Memory B cell (primary cell): ENCODE measurements at regions not wholly inside any gene's neighbourhood (a gene's known extent, or its start where the extent isn't known, plus 50 kb on each side); places are given as distances from the start of the nearest gene placed in this dataset.

ENCODE experiments used
- ATAC-seq: fragments of 150-1000 bp; cut with Tn5 transposase; 2 replicates; pipeline ENCODE4 v1.10.0; 2021; ENCODE audit warnings: low read depth, mild to moderate bottlenecking, moderate library complexity
- DNase-seq, 2 donors: peaks; one replicate each; pipeline ENCODE4 v3.0.0; 2022; ENCODE audit warnings: low spot score in 2 of 2
- H3K27ac Mint-ChIP-seq: one replicate; pipeline ENCODE4 v1.8.0; 2022; ENCODE audit warnings: mild to moderate bottlenecking, moderate library complexity, mixed read lengths
- H3K27me3 Mint-ChIP-seq: one replicate; pipeline ENCODE4 v1.8.0; 2022; ENCODE audit warnings: mixed read lengths
- H3K36me3 Mint-ChIP-seq: one replicate; pipeline ENCODE4 v1.8.0; 2022; ENCODE audit warnings: mild to moderate bottlenecking, mixed read lengths
- H3K4me1 Mint-ChIP-seq: one replicate; pipeline ENCODE4 v1.8.0; 2022; ENCODE audit warnings: mixed read lengths
- H3K4me3 Mint-ChIP-seq: one replicate; pipeline ENCODE4 v1.8.0; 2022; ENCODE audit warnings: mild to moderate bottlenecking, moderate library complexity, mixed read lengths
- H3K9me3 Mint-ChIP-seq: one replicate; pipeline ENCODE4 v1.8.0; 2022; ENCODE audit warnings: mixed read lengths

GRCh38 chr10:133035952-133036351 is 51.8 kb upstream of the ADGRA1 start:
- no peaks in the 10 kb centered on the region for H3K9me3 Mint-ChIP-seq
- no peaks in the 10 kb centered on the region for H3K4me1 Mint-ChIP-seq
- no peak overlapping the region for H3K4me3 Mint-ChIP-seq
- H3K27me3 Mint-ChIP-seq, result peaks cover 7% of the 10 kb centered on the region
- no peaks in the 10 kb centered on the region for H3K36me3 Mint-ChIP-seq
- no peak overlapping the region for H3K27ac Mint-ChIP-seq
- ATAC-seq (no peak), DNase-seq (no peak)

DNA sequence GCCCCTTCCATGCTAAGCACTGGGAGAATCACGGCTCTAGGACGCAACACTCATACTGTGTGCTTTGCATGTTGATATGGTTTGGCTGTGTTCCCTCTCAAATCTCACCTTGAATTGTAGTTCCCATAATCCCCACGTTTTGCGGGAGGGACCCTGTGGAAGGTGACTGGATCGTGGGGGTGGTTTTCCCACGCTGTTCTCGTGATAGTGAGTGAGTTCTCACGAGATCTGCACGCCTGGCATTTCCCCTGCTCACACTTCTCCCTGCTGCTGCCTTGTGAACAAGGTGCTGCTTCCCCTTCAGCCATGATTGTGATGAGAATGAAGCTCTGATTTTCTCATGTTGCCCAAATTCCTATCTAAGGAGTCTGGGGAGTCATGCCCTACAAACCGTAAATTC is 53.0 kb upstream of the ADGRA1 start:
- no peaks in the 10 kb centered on the region for H3K36me3 Mint-ChIP-seq
- no peaks in the 10 kb centered on the region for H3K9me3 Mint-ChIP-seq
- no peaks in the 10 kb centered on the region for H3K4me1 Mint-ChIP-seq
- H3K27ac Mint-ChIP-seq, result no peak overlapping the region
- H3K4me3 Mint-ChIP-seq, result no peak overlapping the region
- DNase-seq, result no peak
- ATAC-seq, result no peak
- peaks cover 7% of the 10 kb centered on the region for H3K27me3 Mint-ChIP-seq

DNA sequence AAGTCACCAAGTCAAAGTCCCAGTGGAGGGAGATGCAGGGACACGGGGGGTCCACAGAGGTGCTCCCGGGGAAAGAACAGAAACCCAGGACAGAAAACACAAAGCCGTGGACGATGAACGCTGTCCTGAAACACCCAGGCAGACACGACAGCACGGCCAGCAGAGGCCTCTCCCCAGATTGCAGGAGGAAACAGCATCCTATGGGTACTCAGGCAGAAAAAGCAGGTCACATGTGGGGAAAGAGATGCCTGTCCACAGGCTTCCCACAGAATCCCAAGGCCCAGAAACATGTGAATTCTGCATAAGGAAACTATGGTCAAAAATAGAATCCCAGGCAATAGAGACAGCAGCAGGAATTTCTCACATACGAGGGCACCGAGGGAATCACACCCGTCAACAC is 53.6 kb upstream of the ADGRA1 start:
- peaks cover 7% of the 10 kb centered on the region for H3K27me3 Mint-ChIP-seq

DNA sequence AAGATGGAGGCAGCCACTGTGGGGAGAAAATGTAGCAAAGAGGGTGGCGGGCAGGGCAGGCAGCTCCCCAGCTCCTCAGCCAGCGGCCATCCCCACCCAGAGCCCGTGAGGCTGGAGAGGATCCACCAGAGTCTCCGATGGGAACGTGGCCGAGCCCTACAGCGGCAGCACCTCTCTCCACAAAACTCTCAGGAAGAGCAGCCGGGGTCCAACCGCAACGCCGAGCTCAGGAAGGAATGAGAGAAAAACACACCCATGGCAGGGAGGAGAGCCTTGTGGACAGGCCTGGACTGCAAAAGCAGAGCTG is 54.0 kb upstream of the ADGRA1 start:
- H3K4me1 Mint-ChIP-seq, result no peaks in the 10 kb centered on the region

More for the DNA sequence above, 53.6 kb upstream of the ADGRA1 start:
- ATAC-seq (no peak), DNase-seq (no peak)
- H3K4me3 Mint-ChIP-seq, result no peak overlapping the region
- no peaks in the 10 kb centered on the region for H3K9me3 Mint-ChIP-seq
- no peaks in the 10 kb centered on the region for H3K36me3 Mint-ChIP-seq
- H3K4me1 Mint-ChIP-seq, result no peaks in the 10 kb centered on the region
- no peak overlapping the region for H3K27ac Mint-ChIP-seq

DNA sequence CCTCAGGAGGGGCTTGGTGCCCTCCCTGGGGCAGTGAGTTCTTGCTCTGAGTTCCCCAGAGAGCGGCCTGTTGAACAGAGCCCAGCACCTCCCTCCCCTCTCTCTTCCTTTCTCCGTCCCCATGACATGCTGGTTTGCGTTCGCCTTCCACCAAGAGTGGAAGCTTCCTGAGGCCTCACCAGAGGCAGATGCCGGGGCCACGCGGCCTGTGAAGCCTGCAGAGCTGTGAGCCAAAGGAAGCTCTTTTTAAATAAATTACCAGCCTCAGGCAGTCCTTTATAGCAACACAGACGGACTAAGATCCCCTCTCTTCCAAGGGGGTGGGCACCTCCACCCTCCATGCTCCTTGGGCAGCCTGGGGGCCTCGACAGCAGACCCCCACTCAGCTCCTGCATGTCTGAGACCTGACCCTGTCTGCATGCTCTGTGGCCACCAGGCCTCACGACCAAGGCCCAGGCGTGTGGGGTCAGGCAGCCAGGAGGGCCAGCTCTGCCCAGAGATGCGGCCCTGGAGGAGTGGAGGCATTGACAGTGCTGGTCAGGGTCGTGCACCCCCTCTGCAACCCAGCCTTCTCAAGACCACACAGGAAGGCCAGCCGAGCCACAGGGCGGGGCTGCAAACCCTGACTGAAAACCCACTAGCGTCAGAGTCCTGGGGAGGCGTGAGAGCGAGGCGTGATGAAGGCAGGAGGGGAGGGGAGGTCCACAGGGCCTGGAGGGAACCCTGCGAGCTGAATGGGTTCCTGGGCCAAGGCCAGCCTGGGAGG is 54.6 kb upstream of the ADGRA1 start:
- Mint-ChIP-seq H3K9me3 (peaks cover 1% of the 10 kb centered on the region), H3K4me3 (no peak overlapping the region), H3K27ac (no peak overlapping the region), H3K27me3 (peaks cover 10% of the 10 kb centered on the region), H3K4me1 (no peaks in the 10 kb centered on the region), H3K36me3 (peaks cover under 1% of the 10 kb centered on the region)
- DNase-seq (no peak), ATAC-seq (no peak)

More for the DNA sequence above, 54.0 kb upstream of the ADGRA1 start:
- no peak overlapping the region for H3K27ac Mint-ChIP-seq
- ATAC-seq, result no peak
- peaks cover 7% of the 10 kb centered on the region for H3K27me3 Mint-ChIP-seq
- no peak for DNase-seq
- no peaks in the 10 kb centered on the region for H3K9me3 Mint-ChIP-seq
- no peaks in the 10 kb centered on the region for H3K36me3 Mint-ChIP-seq
- H3K4me3 Mint-ChIP-seq, result no peak overlapping the region

DNA sequence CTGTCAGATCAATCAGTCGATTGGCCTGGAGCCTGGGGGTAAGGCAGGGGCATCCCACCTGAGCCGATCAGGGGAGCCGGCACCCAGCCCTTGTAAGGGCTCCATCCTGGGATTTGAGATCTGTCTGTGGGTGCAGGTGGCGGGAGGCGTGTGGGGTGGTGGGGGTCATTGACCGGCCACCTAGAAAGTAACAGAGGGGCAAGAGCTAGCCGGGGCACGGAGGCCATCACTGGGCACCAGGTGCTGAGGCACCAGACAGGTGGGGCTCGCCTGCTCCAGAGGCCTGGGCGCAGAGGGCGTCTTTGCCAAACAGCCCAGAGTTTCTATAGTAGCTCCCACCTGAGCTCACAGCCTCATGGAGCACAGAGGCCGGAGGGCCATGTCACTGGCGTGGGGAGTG is 55.5 kb upstream of the ADGRA1 start:
- no peaks in the 10 kb centered on the region for H3K4me1 Mint-ChIP-seq
- peaks cover 1% of the 10 kb centered on the region for H3K36me3 Mint-ChIP-seq
- peaks cover 2% of the 10 kb centered on the region for H3K9me3 Mint-ChIP-seq
- ATAC-seq (no peak), DNase-seq (no peak)
- peaks cover 15% of the 10 kb centered on the region for H3K27me3 Mint-ChIP-seq
- no peak overlapping the region for H3K4me3 Mint-ChIP-seq
- no peak overlapping the region for H3K27ac Mint-ChIP-seq

GRCh38 chr10:133031541-133032125 is 56.1 kb upstream of the ADGRA1 start:
- peaks cover 1% of the 10 kb centered on the region for H3K36me3 Mint-ChIP-seq
- peaks cover 15% of the 10 kb centered on the region for H3K27me3 Mint-ChIP-seq
- no peak overlapping the region for H3K27ac Mint-ChIP-seq
- no peak overlapping the region for H3K4me3 Mint-ChIP-seq
- DNase-seq, result no peak
- H3K9me3 Mint-ChIP-seq, result peaks cover 2% of the 10 kb centered on the region
- H3K4me1 Mint-ChIP-seq, result no peaks in the 10 kb centered on the region
- no peak for ATAC-seq

DNA sequence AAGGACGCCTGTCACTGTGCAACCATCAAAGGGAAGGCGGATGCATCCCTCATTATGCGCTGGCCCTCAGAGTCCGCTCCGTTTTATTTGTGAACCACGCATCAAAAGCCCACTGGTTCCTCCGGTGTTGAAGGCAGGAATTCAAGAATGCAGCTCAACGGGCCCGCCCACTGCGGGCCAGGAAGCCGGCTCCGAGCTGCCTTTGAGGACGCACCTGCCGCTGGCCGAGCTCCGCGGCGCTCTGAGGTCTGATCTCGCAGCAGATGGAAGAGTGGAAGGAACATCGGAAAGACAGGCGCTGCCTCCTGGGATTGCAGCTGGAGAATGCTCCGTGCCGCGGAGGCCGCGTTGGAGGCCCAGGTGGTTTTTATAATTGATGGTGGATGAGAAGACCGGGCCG is 56.9 kb upstream of the ADGRA1 start:
- ATAC-seq, result no peak
- H3K27me3 Mint-ChIP-seq, result peaks cover 15% of the 10 kb centered on the region
- no peak overlapping the region for H3K27ac Mint-ChIP-seq
- no peak for DNase-seq
- H3K4me3 Mint-ChIP-seq, result no peak overlapping the region
- no peaks in the 10 kb centered on the region for H3K4me1 Mint-ChIP-seq
- peaks cover 1% of the 10 kb centered on the region for H3K36me3 Mint-ChIP-seq
- H3K9me3 Mint-ChIP-seq, result peaks cover 2% of the 10 kb centered on the region

GRCh38 chr10:133030126-133030525 is 57.6 kb upstream of the ADGRA1 start:
- no peak overlapping the region for H3K27ac Mint-ChIP-seq
- peaks cover 15% of the 10 kb centered on the region for H3K27me3 Mint-ChIP-seq
- DNase-seq (no peak), ATAC-seq (no peak)
- H3K4me3 Mint-ChIP-seq, result no peak overlapping the region
- peaks cover 2% of the 10 kb centered on the region for H3K9me3 Mint-ChIP-seq
- H3K4me1 Mint-ChIP-seq, result no peaks in the 10 kb centered on the region
- peaks cover 1% of the 10 kb centered on the region for H3K36me3 Mint-ChIP-seq

DNA sequence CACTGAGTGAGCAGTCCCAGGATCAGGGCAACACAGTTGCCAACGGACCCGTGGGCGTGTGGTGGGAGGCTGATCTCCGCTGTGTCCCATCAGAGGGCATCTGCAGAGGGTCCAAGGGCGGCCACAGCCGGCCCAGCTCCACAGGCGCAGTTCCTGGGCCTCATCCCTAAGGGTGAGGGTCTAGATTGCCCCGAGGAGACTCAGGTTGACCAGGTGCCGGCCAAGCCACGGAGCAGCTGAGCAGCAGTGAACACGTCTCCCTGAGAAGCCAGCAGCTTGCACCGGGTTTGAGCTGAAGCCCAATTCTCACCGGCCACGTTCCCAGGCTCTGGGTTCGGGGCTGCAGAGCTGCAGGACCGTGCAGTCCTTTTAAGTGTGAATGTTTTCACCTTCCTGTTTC is 58.8 kb upstream of the ADGRA1 start:
- Mint-ChIP-seq H3K4me1 (no peaks in the 10 kb centered on the region), H3K27ac (no peak overlapping the region), H3K27me3 (peaks cover 18% of the 10 kb centered on the region), H3K36me3 (peaks cover 1% of the 10 kb centered on the region), H3K9me3 (peaks cover 2% of the 10 kb centered on the region), H3K4me3 (no peak overlapping the region)
- ATAC-seq, result no peak
- no peak for DNase-seq

DNA sequence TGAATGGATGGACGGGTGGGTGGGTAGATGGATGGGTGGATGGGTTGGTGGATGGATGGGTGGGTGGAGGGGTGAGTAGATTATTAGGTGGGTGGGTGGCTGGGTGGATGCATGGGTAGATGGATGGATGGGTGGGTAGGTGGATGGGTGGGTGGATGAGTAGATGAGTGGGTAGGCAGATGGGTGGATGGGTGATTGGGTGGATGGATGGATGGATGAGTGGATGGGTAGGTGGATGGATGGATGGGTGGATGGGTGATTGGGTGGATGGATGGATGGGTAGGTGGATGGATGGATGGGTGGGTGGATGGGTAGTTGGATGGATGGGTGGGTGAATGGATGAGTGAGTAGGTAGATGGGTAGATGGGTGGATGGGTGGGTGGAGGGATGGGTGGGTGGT is 59.6 kb upstream of the ADGRA1 start:
- H3K27ac Mint-ChIP-seq, result no peak overlapping the region
- peaks cover 2% of the 10 kb centered on the region for H3K9me3 Mint-ChIP-seq
- DNase-seq, result no peak
- H3K4me3 Mint-ChIP-seq, result no peak overlapping the region
- H3K4me1 Mint-ChIP-seq, result no peaks in the 10 kb centered on the region
- no peak for ATAC-seq
- H3K27me3 Mint-ChIP-seq, result peaks cover 16% of the 10 kb centered on the region
- peaks cover 1% of the 10 kb centered on the region for H3K36me3 Mint-ChIP-seq

GRCh38 chr10:133027482-133027881 is 60.2 kb upstream of the ADGRA1 start:
- Mint-ChIP-seq H3K4me1 (no peaks in the 10 kb centered on the region), H3K27me3 (peaks cover 17% of the 10 kb centered on the region), H3K4me3 (no peak overlapping the region), H3K27ac (no peak overlapping the region), H3K36me3 (peaks cover 1% of the 10 kb centered on the region), H3K9me3 (peaks cover 2% of the 10 kb centered on the region)
- DNase-seq, result no peak
- no peak for ATAC-seq

GRCh38 chr10:133026726-133027395 is 60.9 kb upstream of the ADGRA1 start:
- no peak for ATAC-seq
- Mint-ChIP-seq H3K4me3 (no peak overlapping the region), H3K27ac (no peak overlapping the region)

DNA sequence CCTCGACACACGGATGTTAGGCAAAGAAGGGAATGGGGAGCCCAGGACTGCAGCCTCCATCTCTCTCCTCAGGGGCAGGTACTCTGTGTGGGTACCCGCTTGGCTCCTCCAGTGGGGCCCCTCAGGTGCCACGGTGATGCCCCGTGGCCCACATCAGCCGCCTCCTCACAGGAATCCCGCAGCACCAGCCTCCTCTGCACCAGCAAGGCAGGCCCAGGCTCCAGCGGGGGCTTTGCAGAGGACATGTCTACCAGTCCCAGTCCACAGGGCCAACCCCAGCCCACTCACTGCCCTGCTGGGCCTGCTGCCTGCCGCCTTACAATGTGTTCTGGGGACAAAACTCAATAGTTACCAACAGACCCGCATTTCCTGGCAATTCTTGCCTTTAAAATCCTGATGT is 61.6 kb upstream of the ADGRA1 start:
- peaks cover 1% of the 10 kb centered on the region for H3K36me3 Mint-ChIP-seq
- H3K9me3 Mint-ChIP-seq, result peaks cover 2% of the 10 kb centered on the region
- no peak overlapping the region for H3K4me3 Mint-ChIP-seq
- H3K27me3 Mint-ChIP-seq, result peaks cover 14% of the 10 kb centered on the region
- ATAC-seq (no peak), DNase-seq (no peak)
- H3K27ac Mint-ChIP-seq, result no peak overlapping the region
- no peaks in the 10 kb centered on the region for H3K4me1 Mint-ChIP-seq

More at GRCh38 chr10:133026726-133027395, 60.9 kb upstream of the ADGRA1 start:
- Mint-ChIP-seq H3K4me1 (no peaks in the 10 kb centered on the region), H3K36me3 (peaks cover 1% of the 10 kb centered on the region), H3K27me3 (peaks cover 15% of the 10 kb centered on the region), H3K9me3 (peaks cover 2% of the 10 kb centered on the region)
- no peak for DNase-seq
